PFSK-1 (cell line): ENCODE measurements at regions not wholly inside any gene's neighbourhood (a gene's known extent, or its start where the extent isn't known, plus 50 kb on each side); places are given as distances from the start of the nearest gene placed in this dataset.

ENCODE experiments used
- FOXP2 ChIP-seq: optimal IDR thresholded peaks from 2 replicates; pipeline ENCODE3; 2011; ENCODE audit warnings: borderline replicate concordance, control low read depth, inconsistent platforms; ENCODE audit not compliant: insufficient read depth; ENCODE audit errors: extremely low read length, extremely low read depth
- POLR2AphosphoS5 ChIP-seq: IDR thresholded peaks from 2 replicates; pipeline ENCODE4 v1.6.1; 2012; ENCODE audit warnings: low read depth, mild to moderate bottlenecking, control low read depth, low read length, moderate library complexity
- REST ChIP-seq, 2 experiments: IDR thresholded peaks; 2 replicates each; pipeline versions ENCODE4 v1.6.1 to v1.8.0; 2011 to 2012; ENCODE audit warnings: low read depth in 2 of 2, low read length in 2 of 2, control low read depth in 1 of 2, inconsistent platforms in 1 of 2, mild to moderate bottlenecking in 1 of 2, moderate library complexity in 1 of 2; ENCODE audit not compliant: insufficient read depth in 1 of 2
- SIN3A ChIP-seq: IDR thresholded peaks from 2 replicates; pipeline ENCODE4 v1.6.1; 2012; ENCODE audit warnings: mild to moderate bottlenecking, low read length, moderate library complexity, borderline replicate concordance; ENCODE audit not compliant: insufficient read depth
- TAF1 ChIP-seq: IDR thresholded peaks from 2 replicates; pipeline ENCODE4 v1.6.1; 2012; ENCODE audit warnings: low read length, control low read depth, borderline replicate concordance; ENCODE audit not compliant: insufficient read depth

- no peak for TF ChIP-seq POLR2AphosphoS5
- no peak for TF ChIP-seq SIN3A
- TF ChIP-seq TAF1 = no peak
- TF ChIP-seq REST (IDR thresholded peaks at IDR 0.05; ENCODE audit: insufficient read depth in 1 of 2, low read depth in 2 of 2, low read length in 2 of 2) = no peak
- TF ChIP-seq FOXP2 = no peak
Measured at GRCh38 chr4:33160126-33160525, 2440.0 kb downstream of the PCDH7 start.
